ENCODE measurements at regions not wholly inside any gene's neighbourhood (a gene's known extent, or its start where the extent isn't known, plus 50 kb on each side); places are given as distances from the start of the nearest gene placed in this dataset.

- Histone ChIP-seq H3K9me3 (no peaks in the 10 kb centered on the region), H3K9ac (no peak overlapping the region), H3F3A (replicated peaks; ENCODE audit: insufficient read depth) (peaks cover 23% of the 10 kb centered on the region), H3K27me3 (ENCODE audit: insufficient read depth) (no peaks in the 10 kb centered on the region), H2AFZ (ENCODE audit: low read depth) (no peak overlapping the region), H3K4me1 (ENCODE audit: control insufficient read depth in 1 of 2, insufficient read depth in 2 of 2, low read depth in 1 of 2, low read length in 1 of 2) (peaks cover 3 to 12% of the 10 kb centered on the region in 2 experiments; a peak in 3 of 4 replicates), H3K4me3 (ENCODE audit: low read depth in 2 of 2, low read length in 1 of 2) (no peak overlapping the region), H3K4me2 (no peak overlapping the region), H3K27ac (ENCODE audit: low read depth in 2 of 2, low read length in 1 of 2) (peak overlapping the region in 1 of 2 experiments; percentile 21; a peak in 2 of 4 replicates), H4K20me1 (ENCODE audit: insufficient read depth) (no peaks in the 10 kb centered on the region), H3K36me3 (replicated peaks in 1 of 2; ENCODE audit: control insufficient read depth in 1 of 2, insufficient read depth in 2 of 2, low read length in 1 of 2) (no peaks in the 10 kb centered on the region), H3K9me2 (no peaks in the 10 kb centered on the region), H3K79me2 (ENCODE audit: insufficient read depth) (no peaks in the 10 kb centered on the region)
- no peak for DNase-seq
- WGBS (ENCODE audit: low lambda C conversion rate): 40% methylated on average over 2 of the region's 2 CpGs
- POLR2A ChIA-PET: no interaction called here
- CTCF ChIA-PET: interaction anchor here (1.6 kb wide), 1 partner anchor 228 kb away, joined by 6 read pairs; no protein-coding TSS in a partner anchor
- TF ChIP-seq MEF2A (IDR thresholded peaks at IDR 0.05; ENCODE audit: borderline replicate concordance, low read depth) (no peak), TCF12 (IDR thresholded peaks at IDR 0.05) (peak; percentile 37; the same call in 1 of the 2 replicates), ELF1 (IDR thresholded peaks at IDR 0.05) (no peak), USF2 (IDR thresholded peaks at IDR 0.05; ENCODE audit: borderline replicate concordance, low read depth, low read length) (no peak), PBX3 (IDR thresholded peaks at IDR 0.05) (peak; percentile 41; the same call in 1 of the 2 replicates)
These were observed 231.6 kb upstream of the SLIT2 start for GRCh38 chr4:20020056-20020455.

GRCh38 chr4:20019310-20020015 is 232.2 kb upstream of the SLIT2 start:
- Histone ChIP-seq H3K36me3 (replicated peaks in 1 of 2; ENCODE audit: control insufficient read depth in 1 of 2, insufficient read depth in 2 of 2, low read length in 1 of 2) (no peaks in the 10 kb centered on the region), H2AFZ (ENCODE audit: low read depth) (no peak overlapping the region), H3K79me2 (ENCODE audit: insufficient read depth) (no peaks in the 10 kb centered on the region), H3K27ac (ENCODE audit: low read depth in 2 of 2, low read length in 1 of 2) (peak overlapping the region in 1 of 2 experiments; percentile 33; a peak in 2 of 4 replicates), H3K27me3 (ENCODE audit: insufficient read depth) (no peaks in the 10 kb centered on the region), H3K9me2 (no peaks in the 10 kb centered on the region), H4K20me1 (ENCODE audit: insufficient read depth) (no peaks in the 10 kb centered on the region), H3K9me3 (no peaks in the 10 kb centered on the region), H3K4me3 (ENCODE audit: low read depth in 2 of 2, low read length in 1 of 2) (no peak overlapping the region), H3K4me2 (no peak overlapping the region), H3K4me1 (ENCODE audit: control insufficient read depth in 1 of 2, insufficient read depth in 2 of 2, low read depth in 1 of 2, low read length in 1 of 2) (peaks cover 3 to 12% of the 10 kb centered on the region in 2 experiments; a peak in 3 of 4 replicates), H3K9ac (no peak overlapping the region), H3F3A (replicated peaks; ENCODE audit: insufficient read depth) (peaks cover 23% of the 10 kb centered on the region)
- DNase-seq: no peak
- TF ChIP-seq CTCF (IDR thresholded peaks at IDR 0.05): no peak
- peak; percentile 24; the same call in 1 of the 2 replicates for TF ChIP-seq FOSL2 (IDR thresholded peaks at IDR 0.05; ENCODE audit: borderline replicate concordance, low read depth)
- POLR2A ChIA-PET: no interaction called here
- 49% methylated on average over 4 of the region's 4 CpGs for WGBS (ENCODE audit: low lambda C conversion rate)
- CTCF ChIA-PET: interaction anchor here (1.6 kb wide), 1 partner anchor 229 kb away, joined by 6 read pairs; no protein-coding TSS in a partner anchor

Measured in SK-N-SH (cell line).